GM21367 (cell line): ENCODE measurements at regions not wholly inside any gene's neighbourhood (a gene's known extent, or its start where the extent isn't known, plus 50 kb on each side); places are given as distances from the start of the nearest gene placed in this dataset.
"Not testable (repeated sequence)": the region's sequence is repeated elsewhere in the genome, so short reads cannot be mapped to it uniquely, and the experiment has no call there.

ENCODE experiments used
- ATAC-seq: cut with Tn5 transposase; IDR thresholded peaks from one replicate; pipeline ENCODE4 v1.9.1; 2021; ENCODE audit not compliant: unreplicated experiment

DNA sequence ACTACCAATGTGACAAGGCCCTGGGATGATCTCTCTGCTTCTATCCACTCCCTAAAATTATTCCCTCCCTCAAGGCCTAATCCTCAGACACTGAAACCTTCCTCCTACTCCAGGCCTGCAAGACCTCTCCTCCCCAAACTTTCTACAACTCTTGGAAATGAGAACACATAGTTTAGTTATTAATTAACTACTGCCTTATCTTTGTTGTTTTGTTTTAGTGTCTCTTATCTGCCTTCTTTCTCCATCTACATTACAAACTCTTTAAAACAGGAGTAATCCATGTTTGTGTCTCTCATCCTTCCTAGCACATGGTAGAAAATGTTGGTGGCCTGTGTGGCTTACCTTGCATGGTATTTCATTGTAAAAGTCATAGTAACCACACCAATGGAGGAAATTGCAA lies 139.9 kb upstream of the G2E3 start:
- no peak for ATAC-seq

- no peak for ATAC-seq
Measured at GRCh38 chr14:30420515-30420914, 138.4 kb upstream of the G2E3 start.

- ATAC-seq = no peak
Measured at GRCh38 chr14:30426463-30426862, 132.5 kb upstream of the G2E3 start.

DNA sequence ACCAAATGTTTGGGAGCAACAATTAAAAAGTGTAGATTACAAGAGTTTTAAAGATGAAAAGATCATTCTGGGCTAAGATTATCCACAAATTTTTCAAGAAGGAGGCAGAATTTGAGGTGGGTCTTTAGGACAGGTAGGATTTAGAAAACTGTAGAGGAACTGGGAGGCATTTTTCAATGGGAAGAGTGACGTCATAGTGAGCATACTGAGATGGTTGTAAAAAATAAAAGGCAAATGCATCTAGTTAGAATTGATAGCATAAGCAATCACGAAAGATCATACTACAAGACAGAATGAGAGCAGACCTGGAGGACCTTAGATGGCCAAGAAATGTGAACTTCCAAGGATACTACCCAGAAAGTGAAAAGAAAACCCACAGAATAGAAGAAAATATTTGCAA lies 131.6 kb upstream of the G2E3 start:
- ATAC-seq = no peak

DNA sequence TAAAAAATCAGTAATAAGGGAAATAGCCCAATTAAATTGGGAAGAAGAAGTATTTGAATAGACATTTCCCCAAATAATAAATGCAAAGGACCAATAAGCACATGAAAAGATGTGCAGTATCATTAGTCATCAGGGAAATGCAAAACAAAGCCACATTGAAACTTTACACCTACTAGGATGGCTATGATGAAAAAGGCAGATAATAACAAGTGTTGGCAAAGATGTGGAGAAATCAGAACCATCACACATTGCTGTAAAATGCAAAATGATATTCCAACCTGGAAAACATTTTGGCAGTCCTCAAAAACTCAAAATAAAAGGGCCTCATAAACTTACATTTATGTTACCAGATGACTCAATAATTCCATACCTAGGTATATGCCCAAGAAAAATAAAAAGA lies 131.1 kb upstream of the G2E3 start:
- ATAC-seq = no peak

DNA sequence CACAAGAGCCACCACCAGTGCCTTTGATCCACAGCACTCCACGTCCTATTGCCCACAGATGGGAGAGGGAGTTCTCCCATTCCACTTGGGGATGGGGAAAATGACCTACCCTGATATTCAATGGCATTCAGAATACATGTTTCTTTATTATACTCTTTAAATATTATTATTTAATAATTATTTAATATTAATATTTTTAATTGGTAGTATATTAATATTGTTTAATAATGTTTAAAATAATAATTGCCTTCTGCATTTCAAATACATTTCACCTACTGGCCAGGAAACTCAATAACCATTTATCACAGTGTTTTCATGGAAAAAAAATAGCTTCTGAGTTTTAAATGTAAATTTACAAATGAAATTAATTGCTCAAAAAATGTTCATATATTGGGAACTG lies 127.4 kb upstream of the G2E3 start:
- no peak for ATAC-seq

DNA sequence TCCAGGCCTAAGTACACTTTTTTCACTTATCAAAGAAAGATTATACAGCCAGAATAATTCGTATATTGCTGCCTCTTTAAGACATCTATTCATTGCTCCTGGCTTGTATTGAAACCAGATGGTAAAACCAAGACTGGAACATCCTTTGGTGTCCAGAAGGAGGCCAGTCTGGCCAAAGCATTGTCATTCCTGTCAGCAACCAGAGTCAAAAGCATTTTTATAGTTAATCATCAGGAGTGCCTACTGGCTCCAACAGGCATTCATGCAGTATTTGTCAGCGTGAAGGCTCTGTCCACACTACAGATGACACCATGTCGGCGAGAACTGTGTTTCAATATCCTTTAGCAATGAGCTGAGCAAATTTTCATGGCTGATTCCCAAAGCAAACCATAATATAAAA lies 118.0 kb upstream of the G2E3 start:
- ATAC-seq = no peak

DNA sequence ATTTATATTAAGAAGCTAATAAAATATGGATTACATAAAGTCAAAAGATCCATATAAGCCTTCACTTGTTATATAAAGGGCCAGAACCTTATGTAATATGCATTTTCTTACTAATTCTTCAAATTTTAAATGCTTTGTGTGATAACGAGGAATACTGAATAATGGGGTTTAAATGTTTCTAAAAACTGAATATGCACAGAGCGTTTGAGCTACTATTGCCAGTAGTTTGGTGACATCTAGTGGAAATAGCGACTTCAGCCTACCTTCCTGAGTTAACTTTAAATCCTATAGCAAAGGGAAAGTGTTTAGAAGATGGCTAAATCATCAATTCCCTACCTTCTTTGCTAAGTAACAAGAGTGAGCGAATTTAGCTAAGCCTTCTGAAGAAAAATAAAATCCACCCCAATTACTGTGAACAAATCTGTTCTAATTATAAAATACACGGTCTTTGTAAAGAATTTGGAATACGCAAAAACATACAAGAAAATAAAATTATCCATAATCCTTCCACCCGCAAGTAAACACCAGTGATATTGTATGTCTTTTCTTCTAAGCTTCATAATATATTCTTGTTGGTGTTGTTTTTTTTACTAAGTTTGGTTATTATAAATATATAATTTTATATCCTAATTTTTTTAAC lies 115.5 kb upstream of the G2E3 start:
- no peak for ATAC-seq

DNA sequence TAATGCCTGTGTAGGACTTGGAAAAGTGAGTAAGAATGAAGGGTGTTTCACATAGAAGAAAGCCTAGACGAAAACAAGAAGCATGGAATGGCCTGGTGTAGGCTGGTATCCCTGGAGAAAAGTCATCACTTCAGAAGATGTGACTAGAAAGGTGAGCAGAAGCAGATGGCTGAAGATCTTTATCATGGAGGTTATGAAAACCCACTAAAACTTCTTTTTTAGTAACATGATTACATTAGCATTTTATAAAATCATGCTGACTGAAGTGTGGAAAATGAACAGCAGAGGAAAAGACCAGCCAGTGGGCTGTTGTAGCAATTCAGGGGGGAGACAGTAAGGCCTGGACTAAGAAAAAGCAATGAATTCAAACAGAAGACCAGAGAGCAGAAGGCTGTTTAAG lies 114.5 kb upstream of the G2E3 start:
- ATAC-seq = no peak

GRCh38 chr14:30445011-30445793 lies 113.8 kb upstream of the G2E3 start:
- no peak for ATAC-seq

DNA sequence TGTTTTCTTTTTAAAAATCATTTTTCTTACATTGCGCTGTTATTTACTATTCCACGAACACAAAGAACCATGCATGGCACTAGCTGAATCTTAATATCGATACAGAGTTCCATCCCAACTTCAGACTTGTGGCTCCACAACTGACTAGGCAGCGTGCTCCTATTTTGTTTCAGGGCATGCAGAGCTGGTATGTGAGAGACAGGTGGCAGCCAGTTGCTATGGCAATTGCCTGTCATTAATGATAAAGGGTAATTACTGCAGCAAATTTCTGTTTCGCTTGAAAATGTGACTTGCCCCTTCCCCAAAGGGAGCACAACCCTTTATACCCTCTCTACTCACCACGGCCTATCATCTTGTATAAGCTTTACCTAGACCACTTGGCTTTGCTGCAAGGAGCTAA lies 113.1 kb upstream of the G2E3 start:
- ATAC-seq = no peak

DNA sequence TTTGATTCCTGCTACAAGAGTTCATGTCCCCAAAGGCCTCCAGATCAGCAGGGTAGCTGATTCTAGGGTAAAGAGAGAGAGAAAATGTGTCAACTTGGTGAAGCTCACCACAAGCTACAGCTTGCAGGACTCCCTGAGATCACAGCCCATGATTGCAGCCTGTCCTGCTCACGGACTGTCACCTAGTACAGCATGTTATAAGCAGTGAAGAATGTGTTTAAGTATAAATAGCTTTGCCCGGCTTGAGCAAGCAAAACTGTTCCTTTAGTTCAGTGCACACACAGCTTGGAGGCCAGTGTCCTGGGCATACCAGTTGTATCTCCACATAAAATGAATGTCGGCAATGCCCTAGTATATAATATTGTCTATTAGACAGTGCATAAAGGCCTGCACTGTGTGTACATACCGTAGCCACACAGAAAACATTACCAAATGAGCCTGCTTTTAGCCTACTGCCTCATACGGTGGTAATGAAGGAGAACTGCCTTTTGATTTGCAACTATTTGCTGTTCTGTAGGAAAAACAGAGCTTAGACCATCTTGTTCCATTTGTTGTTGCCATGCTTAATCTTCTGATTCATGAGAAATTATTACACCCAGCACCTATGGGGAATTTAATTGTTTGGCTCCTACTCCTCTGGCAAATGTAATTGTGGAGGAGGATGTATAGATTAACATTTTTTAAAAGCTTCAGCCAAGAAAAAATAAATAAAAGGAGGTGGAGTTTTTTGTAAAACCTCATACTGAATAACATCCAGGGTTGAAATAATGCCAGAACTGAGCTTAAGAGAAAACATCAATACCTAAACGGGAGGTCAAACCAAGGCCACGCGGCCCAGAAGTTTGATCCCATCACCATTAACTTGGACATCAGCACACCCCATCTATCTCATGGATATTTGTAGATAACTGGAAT lies 108.1 kb upstream of the G2E3 start:
- no peak for ATAC-seq

GRCh38 chr14:30456296-30456695 lies 102.7 kb upstream of the G2E3 start:
- no peak for ATAC-seq

DNA sequence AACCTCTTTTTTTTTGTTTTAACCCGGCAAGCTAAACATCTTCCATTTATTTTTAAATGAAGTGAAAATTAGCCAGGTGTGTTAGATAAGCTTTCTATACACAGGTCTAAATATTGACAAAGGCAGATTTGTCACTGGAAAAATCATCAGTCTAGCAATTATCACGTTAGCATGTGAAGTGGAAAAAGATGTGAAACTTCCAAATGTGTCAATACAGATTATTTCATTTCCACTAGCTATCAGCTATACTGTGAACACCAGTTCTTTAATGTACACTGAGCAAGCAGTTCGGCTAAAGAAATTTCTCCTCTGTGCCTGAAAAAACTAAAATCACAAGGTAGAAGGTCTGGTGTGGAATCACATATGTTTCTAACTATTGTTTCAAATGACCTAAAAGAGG lies 96.6 kb upstream of the G2E3 start:
- ATAC-seq = no peak

- no peak for ATAC-seq
Measured at GRCh38 chr14:30464481-30464880, 94.5 kb upstream of the G2E3 start.

GRCh38 chr14:30468354-30468753 lies 90.6 kb upstream of the G2E3 start:
- no peak for ATAC-seq

DNA sequence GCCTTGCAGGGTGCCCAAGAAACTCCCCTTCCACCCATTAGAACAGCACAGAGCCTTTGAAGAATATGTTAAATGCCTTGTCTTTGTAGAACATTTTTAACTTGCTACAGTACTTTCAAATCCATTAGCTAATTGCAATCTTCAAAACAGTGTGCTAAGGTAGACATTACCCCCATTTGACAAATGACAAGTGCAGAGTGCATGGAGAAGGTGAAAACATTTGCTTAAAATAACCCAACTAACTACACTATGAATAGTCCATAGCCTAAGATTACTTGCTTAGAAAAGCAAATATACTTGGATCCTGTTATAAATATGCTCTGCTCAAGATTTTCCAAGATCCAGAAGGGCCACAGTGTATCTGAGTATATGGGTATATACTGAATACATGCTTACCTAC lies 87.0 kb upstream of the G2E3 start:
- ATAC-seq = no peak

DNA sequence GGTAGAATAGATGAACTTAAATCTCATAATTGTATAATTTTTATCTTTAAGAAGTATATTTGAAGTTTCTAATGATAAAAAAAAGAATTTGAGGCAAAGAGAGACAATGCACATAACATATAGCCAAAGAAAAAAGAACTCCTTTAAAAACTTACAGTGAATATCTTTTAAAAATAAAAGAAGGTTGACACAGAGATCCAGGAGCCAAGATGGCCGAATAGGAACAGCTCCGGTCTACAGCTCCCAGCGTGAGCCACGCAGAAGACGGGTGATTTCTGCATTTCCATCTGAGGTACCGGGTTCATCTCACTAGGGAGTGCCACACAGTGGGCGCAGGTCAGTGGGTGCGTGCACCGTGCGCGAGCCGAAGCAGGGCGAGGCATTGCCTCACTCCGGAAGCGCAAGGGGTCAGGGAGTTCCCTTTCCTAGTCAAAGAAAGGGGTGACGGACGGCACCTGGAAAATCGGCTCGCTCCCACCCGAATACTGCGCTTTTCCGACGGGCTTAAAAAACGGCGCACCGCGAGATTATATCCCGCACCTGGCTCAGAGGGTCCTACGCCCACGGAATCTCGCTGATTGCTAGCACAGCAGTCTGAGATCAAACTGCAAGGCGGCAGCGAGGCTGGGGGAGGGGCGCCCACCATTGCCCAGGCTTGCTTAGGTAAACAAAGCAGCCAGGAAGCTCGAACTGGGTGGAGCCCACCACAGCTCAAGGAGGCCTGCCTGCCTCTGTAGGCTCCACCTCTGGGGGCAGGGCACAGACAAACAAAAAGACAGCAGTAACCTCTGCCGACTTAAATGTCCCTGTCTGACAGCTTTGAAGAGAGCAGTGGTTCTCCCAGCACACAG lies 84.9 kb upstream of the G2E3 start:
- ATAC-seq = not testable (repeated sequence)

- no peak for ATAC-seq
Measured at GRCh38 chr14:30482276-30482675, 76.7 kb upstream of the G2E3 start.

GRCh38 chr14:30484201-30484600 lies 74.8 kb upstream of the G2E3 start:
- ATAC-seq = no peak

- no peak for ATAC-seq
Measured at GRCh38 chr14:30484976-30485375, 74.0 kb upstream of the G2E3 start.
